ENCODE measurements at regions not wholly inside any gene's neighbourhood (a gene's known extent, or its start where the extent isn't known, plus 50 kb on each side); places are given as distances from the start of the nearest gene placed in this dataset.

- no peak for TF ChIP-seq CTCF (IDR thresholded peaks at IDR 0.05)
- no peak for TF ChIP-seq REST (IDR thresholded peaks at IDR 0.05; ENCODE audit: insufficient read depth in 1 of 2, low read depth in 2 of 2, low read length in 1 of 2)
- no peak for TF ChIP-seq POLR2AphosphoS5 (IDR thresholded peaks at IDR 0.05; ENCODE audit: low read depth, low read length)
These were observed 773.2 kb downstream of the FRK start for GRCh38 chr6:115287467-115287866.
